ENCODE measurements at regions not wholly inside any gene's neighbourhood (a gene's known extent, or its start where the extent isn't known, plus 50 kb on each side); places are given as distances from the start of the nearest gene placed in this dataset.

- TF ChIP-seq EP300 (IDR thresholded peaks at IDR 0.05) (no peak), CTCF (IDR thresholded peaks at IDR 0.05) (no peak), POLR2AphosphoS5 (IDR thresholded peaks at IDR 0.05) (no peak)
Observed at GRCh38 chr22:48440176-48440575, 1387.5 kb downstream of the BRD1 start.
